Endothelial cell of umbilical vein (primary cell): ENCODE measurements at regions not wholly inside any gene's neighbourhood (a gene's known extent, or its start where the extent isn't known, plus 50 kb on each side); places are given as distances from the start of the nearest gene placed in this dataset.

ENCODE experiments used
- BruUV-seq: library from RNA; stranded (reverse); fragments of 400-500 nt; replicated peaks from 2 replicates; lab custom pipeline; 2021; lab: Mats Ljungman, UMichigan
- CTCF ChIA-PET: fragments of 300-600, 350-600 bp; sonication (Branson Sonifier 250); formaldehyde crosslinking; loops from one replicate; lab custom pipeline; 2021; ENCODE audit warnings: antibody characterized with exemption, inconsistent platforms; lab: Charles Lee
- POLR2A ChIA-PET: fragments of 300-600, 350-600 bp; sonication (Branson Sonifier 250); formaldehyde crosslinking; loops from one replicate; lab custom pipeline; 2021; ENCODE audit warnings: antibody characterized with exemption, inconsistent platforms; lab: Charles Lee
- DNase-seq: peaks from one replicate; pipeline ENCODE4 v3.0.0-alpha.2; 2011; ENCODE audit warnings: low read depth, low spot score
- FAIRE-seq: peaks from 2 replicates; lab custom pipeline; 2011; peaks lifted over from hg19 to GRCh38; lab: Jason Lieb, UNC
- H2AFZ ChIP-seq: 2 replicates; pipeline ENCODE4 v1.6.0; 2012; ENCODE audit warnings: low read depth, low read length, control low read depth, inconsistent platforms
- H3K27ac ChIP-seq: 2 replicates; pipeline ENCODE4 v1.5.1; 2011; ENCODE audit warnings: low read depth, mild to moderate bottlenecking, control low read depth, low read length, moderate library complexity; ENCODE audit not compliant: insufficient read depth
- H3K27me3 ChIP-seq, 2 experiments: 2 replicates each; pipeline versions ENCODE4 v1.6.0 to v1.6.1; 2011; ENCODE audit warnings: low read length in 2 of 2, mixed read lengths in 1 of 2; ENCODE audit not compliant: control insufficient read depth in 2 of 2, insufficient read depth in 2 of 2
- H3K36me3 ChIP-seq, 2 experiments: 2 replicates in 1 of 2; 3 replicates in 1 of 2; pipeline ENCODE4 v1.5.1; 2011; ENCODE audit warnings: low read length in 2 of 2, mild to moderate bottlenecking in 1 of 2, moderate library complexity in 1 of 2; ENCODE audit not compliant: control insufficient read depth in 2 of 2, insufficient read depth in 2 of 2; ENCODE audit errors: extremely low read depth in 1 of 2
- H3K4me1 ChIP-seq: 3 replicates; pipeline ENCODE4 v1.5.1; 2011; ENCODE audit warnings: mild to moderate bottlenecking, low read length; ENCODE audit not compliant: control insufficient read depth, insufficient read depth; ENCODE audit errors: extremely low read depth
- H3K4me2 ChIP-seq: 2 replicates; pipeline ENCODE4 v1.6.1; 2011; ENCODE audit warnings: low read length, control low read depth, mixed read lengths; ENCODE audit not compliant: insufficient read depth
- H3K4me3 ChIP-seq, 3 experiments: fragments of 200-600 bp in 1 of 3; sonication (generic), shearing (Covaris generic) in 1 of 3; replicated peaks in 1 of 3; 2 replicates each; pipeline ENCODE4 v1.5.1; 2011 to 2016; ENCODE audit warnings: control low read depth in 3 of 3, low read length in 3 of 3, mild to moderate bottlenecking in 2 of 3, inconsistent platforms in 1 of 3, low read depth in 1 of 3, moderate library complexity in 1 of 3; ENCODE audit not compliant: insufficient read depth in 1 of 3
- H3K79me2 ChIP-seq: 2 replicates; pipeline ENCODE4 v1.6.0; 2012; ENCODE audit warnings: low read length, inconsistent platforms; ENCODE audit not compliant: control insufficient read depth, insufficient read depth
- H3K9ac ChIP-seq: replicated peaks from 2 replicates; pipeline ENCODE3; 2011; ENCODE audit warnings: low read length, control low read depth; ENCODE audit not compliant: insufficient read depth; ENCODE audit errors: extremely low read depth
- H3K9me1 ChIP-seq: replicated peaks from 3 replicates; pipeline ENCODE4 v1.6.0; 2011; ENCODE audit warnings: mild to moderate bottlenecking, low read length; ENCODE audit not compliant: control insufficient read depth, insufficient read depth; ENCODE audit errors: extremely low read depth
- H3K9me3 ChIP-seq: replicated peaks from 2 replicates; pipeline ENCODE4 v1.5.1; 2012; ENCODE audit warnings: low read length, inconsistent platforms; ENCODE audit not compliant: control insufficient read depth, insufficient read depth
- H4K20me1 ChIP-seq: replicated peaks from 2 replicates; pipeline ENCODE3; 2011; ENCODE audit warnings: mild to moderate bottlenecking, low read length; ENCODE audit not compliant: control insufficient read depth, insufficient read depth; ENCODE audit errors: extremely low read depth
- CTCF ChIP-seq, 2 donors: IDR thresholded peaks; 1 replicate in 1 of 2; 2 replicates in 1 of 2; pipeline ENCODE4 v1.5.1; 2011; ENCODE audit warnings: low read length in 2 of 2, mild to moderate bottlenecking in 2 of 2, moderate library complexity in 2 of 2, control low read depth in 1 of 2, inconsistent platforms in 1 of 2, low read depth in 1 of 2; ENCODE audit not compliant: insufficient read depth in 1 of 2; ENCODE audit errors: extremely low read depth in 1 of 2
- EZH2 ChIP-seq: IDR thresholded peaks from 2 replicates; pipeline ENCODE4 v1.6.1; 2012; ENCODE audit warnings: borderline replicate concordance, low read depth, mild to moderate bottlenecking, moderate library complexity, low read length, inconsistent platforms; ENCODE audit not compliant: severe bottlenecking
- FOS ChIP-seq: IDR thresholded peaks from 2 replicates; pipeline ENCODE4 v1.6.1; 2011; ENCODE audit warnings: mild to moderate bottlenecking, low read length, moderate library complexity, borderline replicate concordance; ENCODE audit not compliant: insufficient read depth
- MAX ChIP-seq: IDR thresholded peaks from 2 replicates; pipeline ENCODE4 v1.6.1; 2011; ENCODE audit not compliant: insufficient read depth, insufficient read length
- dilution Hi-C: fragments of 300-500 bp; cut with MboI; formaldehyde crosslinking; loops from one replicate; pipeline ENCODE4 v1.15.0; 2019; ENCODE audit warnings: low sequenced_read_pairs; ENCODE audit not compliant: extremely low pct_ligation_motif_present
- intact Hi-C: fragments of 100-400 bp; cut with micrococcal nuclease; formaldehyde crosslinking; loops from one replicate; pipeline ENCODE4 v1.10.0; 2022

- FAIRE-seq: peak; percentile 21
- Histone ChIP-seq H3K36me3 (no peaks in the 10 kb centered on the region), H3K4me1 (no peaks in the 10 kb centered on the region), H3K9ac (no peak overlapping the region), H3K4me2 (no peak overlapping the region), H3K4me3 (no peak overlapping the region), H4K20me1 (no peaks in the 10 kb centered on the region), H3K27me3 (no peaks in the 10 kb centered on the region), H3K27ac (no peak overlapping the region), H3K9me3 (no peaks in the 10 kb centered on the region), H2AFZ (no peak overlapping the region), H3K9me1 (no peaks in the 10 kb centered on the region), H3K79me2 (no peaks in the 10 kb centered on the region)
- ChIA-PET POLR2A (no interaction called here), CTCF (no interaction called here)
- dilution Hi-C loops: no loop called here
- no TSS peak for BruUV-seq
- intact Hi-C loops: no loop called here
- DNase-seq: no peak
- TF ChIP-seq CTCF (IDR thresholded peaks at IDR 0.05; ENCODE audit: extremely low read depth in 1 of 2, insufficient read depth in 1 of 2, low read depth in 1 of 2, low read length in 2 of 2): peak; percentile 21 to 34
- TF ChIP-seq FOS: no peak
These were observed 628.7 kb downstream of the TYW1 start for GRCh38 chr7:67625257-67625737.

GRCh38 chr7:67631476-67631875, 634.8 kb downstream of the TYW1 start:
- Histone ChIP-seq H3K9me1 (no peaks in the 10 kb centered on the region), H3K27me3 (no peaks in the 10 kb centered on the region), H3K79me2 (no peaks in the 10 kb centered on the region), H3K36me3 (no peaks in the 10 kb centered on the region), H3K9ac (no peak overlapping the region), H3K27ac (no peak overlapping the region), H3K9me3 (peaks cover 5% of the 10 kb centered on the region), H3K4me1 (no peaks in the 10 kb centered on the region), H2AFZ (no peak overlapping the region), H3K4me2 (no peak overlapping the region), H3K4me3 (no peak overlapping the region), H4K20me1 (no peaks in the 10 kb centered on the region)
- CTCF ChIA-PET: no interaction called here
- FAIRE-seq (no peak), DNase-seq (no peak)
- TF ChIP-seq EZH2 (no peak), MAX (no peak)
- dilution Hi-C loops (no loop called here), intact Hi-C loops (no loop called here)
- BruUV-seq: no TSS peak
- POLR2A ChIA-PET: no interaction called here
